K562 (cell line): ENCODE measurements at regions not wholly inside any gene's neighbourhood (a gene's known extent, or its start where the extent isn't known, plus 50 kb on each side); places are given as distances from the start of the nearest gene placed in this dataset.

Experiments used
- BHLHE40 ChIP-seq: IDR thresholded peaks from 2 replicates; pipeline ENCODE4 v1.6.1; 2011; ENCODE audit warnings: low read length, improper control_type of control experiment
- BRD4 ChIP-seq: fragments of 200-600 bp; sonication (generic); IDR thresholded peaks from 2 replicates; pipeline ENCODE4 v1.6.1; 2017; ENCODE audit warnings: inconsistent platforms
- L3MBTL2 ChIP-seq: fragments of 450-650 bp; IDR thresholded peaks from 2 replicates; pipeline ENCODE4 v1.6.1; 2016; ENCODE audit warnings: mild to moderate bottlenecking, moderate library complexity
- NFE2 ChIP-seq: IDR thresholded peaks from 2 replicates; pipeline ENCODE4 v1.6.1; 2014; ENCODE audit warnings: antibody characterized with exemption, low read depth
- SIN3B ChIP-seq: fragments of 450-650 bp; IDR thresholded peaks from 2 replicates; pipeline ENCODE4 v1.6.1; 2017; ENCODE audit warnings: low read depth, mild to moderate bottlenecking, moderate library complexity
- TRIM28 ChIP-seq: fragments of 450-650 bp; IDR thresholded peaks from 2 replicates; pipeline ENCODE4 v1.6.1; 2017
- ZFP36 ChIP-seq: fragments of 150-350 bp; IDR thresholded peaks from 2 replicates; pipeline ENCODE4 v1.6.1; 2018; ENCODE audit warnings: low read length, low read depth; ENCODE audit not compliant: partially characterized antibody
- ZKSCAN1 ChIP-seq: fragments of 150-350 bp; IDR thresholded peaks from 2 replicates; pipeline ENCODE4 v1.6.1; 2016; ENCODE audit warnings: low read depth, low read length
- ZNF274 ChIP-seq: IDR thresholded peaks from 2 replicates; pipeline ENCODE4 v1.6.1; 2011; ENCODE audit warnings: low read depth, mild to moderate bottlenecking, low read length, moderate library complexity, borderline replicate concordance
- ZNF384 ChIP-seq: IDR thresholded peaks from 2 replicates; pipeline ENCODE4 v1.6.1; 2012; ENCODE audit warnings: low read depth, low read length, improper control_type of control experiment
- ZNF644 ChIP-seq: fragments of 200-800 bp; sonication (Bioruptor generic); IDR thresholded peaks from 2 replicates; pipeline ENCODE4 v1.6.1; 2016; ENCODE audit warnings: low read depth, missing genetic modification characterization, missing compliant biosample characterization
- ZSCAN29 ChIP-seq: fragments of 450-650 bp; IDR thresholded peaks from 2 replicates; pipeline ENCODE4 v1.6.1; 2017
- TF ChIP-seq, protein P1 (sequence below): IDR thresholded peaks from 2 replicates; pipeline ENCODE4 v1.6.1; 2012; ENCODE audit warnings: low read depth, low read length, improper control_type of control experiment, borderline replicate concordance
- TF ChIP-seq, protein P2 (sequence below): fragments of 450-650 bp; formaldehyde crosslinking; conservative IDR thresholded peaks from 2 replicates; pipeline ENCODE4 v1.4.0; 2022; ENCODE audit warnings: mild to moderate bottlenecking, missing genetic modification characterization
- TF ChIP-seq, protein P3 (sequence below): IDR thresholded peaks from 2 replicates; pipeline ENCODE4 v1.6.1; 2011; ENCODE audit warnings: borderline replicate concordance, low read depth, mild to moderate bottlenecking, moderate library complexity, low read length; ENCODE audit not compliant: insufficient read depth, poor library complexity, severe bottlenecking
- TF ChIP-seq, protein P4 (sequence below): fragments of 250-450 bp; sonication (Bioruptor Pico); IDR thresholded peaks from 2 replicates; pipeline ENCODE4 v1.8.0; 2021; ENCODE audit warnings: borderline replicate concordance, mild to moderate bottlenecking, moderate library complexity; ENCODE audit not compliant: poor library complexity, severe bottlenecking
- TF ChIP-seq, protein P5 (sequence below): fragments of 450-650 bp; IDR thresholded peaks from 2 replicates; pipeline ENCODE4 v1.6.1; 2018; ENCODE audit warnings: mild to moderate bottlenecking, low read depth; ENCODE audit not compliant: partially characterized antibody
- TF ChIP-seq, protein P6 (sequence below): sonication (generic); formaldehyde crosslinking; IDR thresholded peaks from 2 replicates; pipeline ENCODE4 v1.8.0; 2022; ENCODE audit warnings: missing genetic modification reagents, mild to moderate bottlenecking, borderline replicate concordance

DNA sequence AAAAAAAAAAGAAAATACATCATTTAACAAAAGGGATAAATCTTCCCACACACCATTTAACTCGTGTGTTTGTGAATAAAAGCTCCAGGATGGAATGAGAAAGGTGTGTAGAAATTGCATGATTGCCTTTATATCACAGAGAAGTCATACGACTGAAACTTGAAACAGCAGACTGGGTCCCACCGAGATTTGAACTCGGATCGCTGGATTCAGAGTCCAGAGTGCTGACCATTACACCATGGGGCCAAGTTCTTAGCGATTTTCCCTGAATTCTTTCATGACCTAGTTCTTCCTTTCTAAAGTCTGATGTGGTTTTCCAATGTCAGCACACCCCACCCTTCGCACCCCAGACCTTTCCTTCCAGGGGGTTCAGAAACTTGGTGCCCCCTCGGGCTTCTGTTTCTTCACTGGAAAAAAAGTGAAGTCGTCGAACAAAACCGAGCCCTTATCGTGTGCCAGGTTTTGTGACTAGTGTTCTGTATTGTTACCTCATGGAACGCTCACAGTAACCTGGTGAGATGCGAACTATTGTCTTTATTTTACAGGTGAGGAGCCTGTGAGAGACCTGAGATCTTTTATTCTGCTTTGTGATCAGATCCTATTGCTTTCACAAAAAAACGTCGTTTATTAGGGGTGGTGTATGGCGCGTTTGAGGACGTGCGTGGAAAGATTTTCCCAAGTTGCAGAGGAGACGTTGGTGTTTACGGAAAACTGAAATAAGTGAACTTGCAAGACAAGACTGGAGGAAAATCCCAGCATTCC lies 120.8 kb downstream of the OR2B2 start (continued):
- TF ChIP-seq, protein P1, sequence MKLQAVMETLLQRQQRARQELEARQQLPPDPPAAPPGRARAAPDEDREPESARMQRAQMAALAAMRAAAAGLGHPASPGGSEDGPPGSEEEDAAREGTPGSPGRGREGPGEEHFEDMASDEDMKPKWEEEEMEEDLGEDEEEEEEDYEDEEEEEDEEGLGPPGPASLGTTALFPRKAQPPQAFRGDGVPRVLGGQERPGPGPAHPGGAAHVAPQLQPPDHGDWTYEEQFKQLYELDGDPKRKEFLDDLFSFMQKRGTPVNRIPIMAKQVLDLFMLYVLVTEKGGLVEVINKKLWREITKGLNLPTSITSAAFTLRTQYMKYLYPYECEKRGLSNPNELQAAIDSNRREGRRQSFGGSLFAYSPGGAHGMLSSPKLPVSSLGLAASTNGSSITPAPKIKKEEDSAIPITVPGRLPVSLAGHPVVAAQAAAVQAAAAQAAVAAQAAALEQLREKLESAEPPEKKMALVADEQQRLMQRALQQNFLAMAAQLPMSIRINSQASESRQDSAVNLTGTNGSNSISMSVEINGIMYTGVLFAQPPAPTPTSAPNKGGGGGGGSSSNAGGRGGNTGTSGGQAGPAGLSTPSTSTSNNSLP = peak; percentile 82
- 0 out of 2 replicates have a peak, but pooled peaks have one; percentile 6 for TF ChIP-seq ZNF384
- TF ChIP-seq ZNF274 = peak; percentile 74; the same call in 1 of the 2 replicates
- TF ChIP-seq BHLHE40 = 0 out of 2 replicates have a peak, but pooled peaks have one; percentile 14
- TF ChIP-seq, protein P2, sequence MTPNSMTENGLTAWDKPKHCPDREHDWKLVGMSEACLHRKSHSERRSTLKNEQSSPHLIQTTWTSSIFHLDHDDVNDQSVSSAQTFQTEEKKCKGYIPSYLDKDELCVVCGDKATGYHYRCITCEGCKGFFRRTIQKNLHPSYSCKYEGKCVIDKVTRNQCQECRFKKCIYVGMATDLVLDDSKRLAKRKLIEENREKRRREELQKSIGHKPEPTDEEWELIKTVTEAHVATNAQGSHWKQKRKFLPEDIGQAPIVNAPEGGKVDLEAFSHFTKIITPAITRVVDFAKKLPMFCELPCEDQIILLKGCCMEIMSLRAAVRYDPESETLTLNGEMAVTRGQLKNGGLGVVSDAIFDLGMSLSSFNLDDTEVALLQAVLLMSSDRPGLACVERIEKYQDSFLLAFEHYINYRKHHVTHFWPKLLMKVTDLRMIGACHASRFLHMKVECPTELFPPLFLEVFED (CRISPR knock-in tag) = no peak
- TF ChIP-seq BRD4 = peak; percentile 85
- TF ChIP-seq ZSCAN29 = peak; percentile 89
- TF ChIP-seq, protein P3, sequence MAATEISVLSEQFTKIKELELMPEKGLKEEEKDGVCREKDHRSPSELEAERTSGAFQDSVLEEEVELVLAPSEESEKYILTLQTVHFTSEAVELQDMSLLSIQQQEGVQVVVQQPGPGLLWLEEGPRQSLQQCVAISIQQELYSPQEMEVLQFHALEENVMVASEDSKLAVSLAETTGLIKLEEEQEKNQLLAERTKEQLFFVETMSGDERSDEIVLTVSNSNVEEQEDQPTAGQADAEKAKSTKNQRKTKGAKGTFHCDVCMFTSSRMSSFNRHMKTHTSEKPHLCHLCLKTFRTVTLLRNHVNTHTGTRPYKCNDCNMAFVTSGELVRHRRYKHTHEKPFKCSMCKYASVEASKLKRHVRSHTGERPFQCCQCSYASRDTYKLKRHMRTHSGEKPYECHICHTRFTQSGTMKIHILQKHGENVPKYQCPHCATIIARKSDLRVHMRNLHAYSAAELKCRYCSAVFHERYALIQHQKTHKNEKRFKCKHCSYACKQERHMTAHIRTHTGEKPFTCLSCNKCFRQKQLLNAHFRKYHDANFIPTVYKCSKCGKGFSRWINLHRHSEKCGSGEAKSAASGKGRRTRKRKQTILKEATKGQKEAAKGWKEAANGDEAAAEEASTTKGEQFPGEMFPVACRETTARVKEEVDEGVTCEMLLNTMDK = no peak
- TF ChIP-seq, protein P4, sequence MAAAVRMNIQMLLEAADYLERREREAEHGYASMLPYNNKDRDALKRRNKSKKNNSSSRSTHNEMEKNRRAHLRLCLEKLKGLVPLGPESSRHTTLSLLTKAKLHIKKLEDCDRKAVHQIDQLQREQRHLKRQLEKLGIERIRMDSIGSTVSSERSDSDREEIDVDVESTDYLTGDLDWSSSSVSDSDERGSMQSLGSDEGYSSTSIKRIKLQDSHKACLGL = peak; percentile 23
- peak; percentile 73 for TF ChIP-seq ZKSCAN1
- no peak for TF ChIP-seq NFE2
- TF ChIP-seq SIN3B = 0 out of 2 replicates have a peak, but pooled peaks have one; percentile 14
- peak; percentile 57 for TF ChIP-seq L3MBTL2
- TF ChIP-seq ZNF644 (tag) = no peak
- TF ChIP-seq, protein P5, sequence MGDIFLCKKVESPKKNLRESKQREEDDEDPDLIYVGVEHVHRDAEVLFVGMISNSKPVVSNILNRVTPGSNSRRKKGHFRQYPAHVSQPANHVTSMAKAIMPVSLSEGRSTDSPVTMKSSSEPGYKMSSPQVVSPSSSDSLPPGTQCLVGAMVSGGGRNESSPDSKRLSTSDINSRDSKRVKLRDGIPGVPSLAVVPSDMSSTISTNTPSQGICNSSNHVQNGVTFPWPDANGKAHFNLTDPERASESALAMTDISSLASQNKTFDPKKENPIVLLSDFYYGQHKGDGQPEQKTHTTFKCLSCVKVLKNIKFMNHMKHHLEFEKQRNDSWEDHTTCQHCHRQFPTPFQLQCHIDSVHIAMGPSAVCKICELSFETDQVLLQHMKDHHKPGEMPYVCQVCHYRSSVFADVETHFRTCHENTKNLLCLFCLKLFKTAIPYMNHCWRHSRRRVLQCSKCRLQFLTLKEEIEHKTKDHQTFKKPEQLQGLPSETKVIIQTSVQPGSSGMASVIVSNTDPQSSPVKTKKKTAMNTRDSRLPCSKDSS = no peak
- TF ChIP-seq TRIM28 = peak; percentile 17; the same call in 1 of the 2 replicates
- TF ChIP-seq ZFP36 = peak; percentile 69
- TF ChIP-seq, protein P6, sequence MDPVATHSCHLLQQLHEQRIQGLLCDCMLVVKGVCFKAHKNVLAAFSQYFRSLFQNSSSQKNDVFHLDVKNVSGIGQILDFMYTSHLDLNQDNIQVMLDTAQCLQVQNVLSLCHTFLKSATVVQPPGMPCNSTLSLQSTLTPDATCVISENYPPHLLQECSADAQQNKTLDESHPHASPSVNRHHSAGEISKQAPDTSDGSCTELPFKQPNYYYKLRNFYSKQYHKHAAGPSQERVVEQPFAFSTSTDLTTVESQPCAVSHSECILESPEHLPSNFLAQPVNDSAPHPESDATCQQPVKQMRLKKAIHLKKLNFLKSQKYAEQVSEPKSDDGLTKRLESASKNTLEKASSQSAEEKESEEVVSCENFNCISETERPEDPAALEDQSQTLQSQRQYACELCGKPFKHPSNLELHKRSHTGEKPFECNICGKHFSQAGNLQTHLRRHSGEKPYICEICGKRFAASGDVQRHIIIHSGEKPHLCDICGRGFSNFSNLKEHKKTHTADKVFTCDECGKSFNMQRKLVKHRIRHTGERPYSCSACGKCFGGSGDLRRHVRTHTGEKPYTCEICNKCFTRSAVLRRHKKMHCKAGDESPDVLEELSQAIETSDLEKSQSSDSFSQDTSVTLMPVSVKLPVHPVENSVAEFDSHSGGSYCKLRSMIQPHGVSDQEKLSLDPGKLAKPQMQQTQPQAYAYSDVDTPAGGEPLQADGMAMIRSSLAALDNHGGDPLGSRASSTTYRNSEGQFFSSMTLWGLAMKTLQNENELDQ = 0 out of 2 replicates have a peak, but pooled peaks have one; percentile 53
